ENCODE measurements at regions not wholly inside any gene's neighbourhood (a gene's known extent, or its start where the extent isn't known, plus 50 kb on each side); places are given as distances from the start of the nearest gene placed in this dataset.

DNA sequence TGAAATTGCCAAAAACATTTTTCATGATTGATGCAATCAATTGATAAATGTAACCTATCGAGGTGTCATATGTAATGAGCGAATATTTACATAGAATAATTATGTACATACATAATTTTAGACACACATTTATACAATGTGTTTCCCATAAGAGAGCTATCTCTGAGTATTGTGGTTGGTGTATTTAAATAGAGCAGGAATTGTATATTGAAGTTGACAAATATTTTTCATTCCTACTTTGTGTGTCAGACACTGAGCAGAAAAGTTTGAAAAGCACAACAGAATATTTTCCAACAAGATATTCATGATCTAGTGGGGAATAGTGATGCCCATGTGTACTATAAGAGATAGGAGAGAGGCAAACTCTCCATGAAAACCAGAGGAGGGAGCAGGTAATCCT lies 295.2 kb downstream of the ANKRD50 start:
- TF ChIP-seq EP300 (conservative IDR thresholded peaks at IDR 0.05; ENCODE audit: poor library complexity, severe bottlenecking) (no peak), MXI1 (conservative IDR thresholded peaks at IDR 0.05; ENCODE audit: poor library complexity, severe bottlenecking) (no peak), CTCF (IDR thresholded peaks at IDR 0.05; ENCODE audit: poor library complexity, severe bottlenecking) (no peak), POLR2AphosphoS5 (IDR thresholded peaks at IDR 0.05) (no peak)

Data from neural cell (in vitro differentiated cells).